Adrenal gland (tissue), 9 donors: ENCODE measurements at regions not wholly inside any gene's neighbourhood (a gene's known extent, or its start where the extent isn't known, plus 50 kb on each side); places are given as distances from the start of the nearest gene placed in this dataset.

Experiments used
- DNase-seq, 7 donors: peaks; one replicate each; pipeline ENCODE4 v3.0.0-alpha.2; 2019 to 2020
- H3K27ac ChIP-seq, 5 donors: fragments of 200-600 bp; sonication (generic) in 4 of 5; 1 replicate in 3 of 5; 2 replicates in 2 of 5; pipeline versions ENCODE4 v1.5.1 to v1.8.0; 2016 to 2020; ENCODE audit warnings: mild to moderate bottlenecking in 1 of 5
- H3K27me3 ChIP-seq: fragments of 200-600 bp; 2 replicates; pipeline ENCODE4 v1.8.0; 2021
- H3K36me3 ChIP-seq, 2 donors: fragments of 200-600 bp; replicated peaks in 1 of 2; 1 replicate in 1 of 2; 2 replicates in 1 of 2; pipeline versions ENCODE4 v1.5.1 to v1.8.0; 2018 to 2022
- H3K4me1 ChIP-seq, 2 donors: fragments of 200-600 bp; replicated peaks in 1 of 2; 1 replicate in 1 of 2; 2 replicates in 1 of 2; pipeline versions ENCODE4 v1.5.1 to v1.8.0; 2018 to 2021
- H3K4me3 ChIP-seq, 4 donors: fragments of 200-600 bp; sonication (generic) in 3 of 4; one replicate each; pipeline ENCODE4 v1.5.1; 2016 to 2018
- H3K9me3 ChIP-seq, 3 donors: fragments of 200-600 bp; sonication (generic) in 1 of 3; replicated peaks in 1 of 3; 1 replicate in 2 of 3; 2 replicates in 1 of 3; pipeline versions ENCODE4 v1.5.1 to v1.8.0; 2016 to 2021
- CTCF ChIP-seq, 6 experiments: fragments of 450-650 bp in 4 of 6; fragments of 200-600 bp in 2 of 6; sonication (generic) in 1 of 6; IDR thresholded peaks; 1 replicate in 5 of 6; 2 replicates in 1 of 6; pipeline versions ENCODE4 v1.5.1 to v1.8.0; 2016 to 2021; ENCODE audit warnings: antibody characterized with exemption in 6 of 6, mild to moderate bottlenecking in 2 of 6, moderate library complexity in 1 of 6
- POLR2A ChIP-seq, 2 donors: fragments of 450-650 bp; IDR thresholded peaks; one replicate each; pipeline ENCODE4 v1.6.1; 2017; ENCODE audit warnings: antibody characterized with exemption in 2 of 2, mild to moderate bottlenecking in 2 of 2, moderate library complexity in 1 of 2
- WGBS, 4 donors: extraction: QIAGEN DNeasy Blood & Tissue Kit in 2 of 4; methylation state at CpG; one replicate each; pipeline versions ENCODE4 v1.1.5 to v1.1.7; 2013 to 2017; 5-methylcytosine and 5-hydroxymethylcytosine counted together
- intact Hi-C, 2 donors: fragments of 100-400 bp; cut with DNase I; formaldehyde crosslinking; loops; one replicate each; pipeline versions ENCODE4 v1.14.1 to v1.15.0; 2022 to 2023
- donor health status: healthy with polysubstance abuse.
- donor health status: Bipolar disorder and iron deficiency.
- donor health status: DM: yes; HTN: yes; CAD: no.
- donor health status: DM: no; HTN: no; CAD: no.
- donor health status: DM: no; HTN: no; CAD: no.

- Histone ChIP-seq H3K4me1 (no peaks in the 10 kb centered on the region), H3K4me3 (no peak overlapping the region), H3K27ac (no peak overlapping the region), H3K9me3 (no peaks in the 10 kb centered on the region), H3K27me3 (no peaks in the 10 kb centered on the region), H3K36me3 (no peaks in the 10 kb centered on the region)
- WGBS, 4 donors, result 77 to 86% (median 81%) methylated on average over 8 of the region's 8 CpGs
- no peak for DNase-seq
- TF ChIP-seq POLR2A (IDR thresholded peaks at IDR 0.05), result no peak
- no peak for TF ChIP-seq CTCF (IDR thresholded peaks at IDR 0.05)
- intact Hi-C loops, result no loop called here
Observed at GRCh38 chr12:80040075-80040738, 59.1 kb upstream of the OTOGL start.

- 70 to 80% (median 73%) methylated on average over 4 of the region's 4 CpGs for WGBS, 4 donors
- Histone ChIP-seq H3K27me3 (no peaks in the 10 kb centered on the region), H3K27ac (no peak overlapping the region), H3K4me1 (no peaks in the 10 kb centered on the region), H3K9me3 (no peaks in the 10 kb centered on the region), H3K4me3 (no peak overlapping the region), H3K36me3 (no peaks in the 10 kb centered on the region)
- intact Hi-C loops, result no loop called here
- no peak for DNase-seq
- TF ChIP-seq CTCF (IDR thresholded peaks at IDR 0.05), result no peak
- TF ChIP-seq POLR2A (IDR thresholded peaks at IDR 0.05), result no peak
Observed at GRCh38 chr12:80038062-80038560, 61.2 kb upstream of the OTOGL start.

- no peak overlapping the region for H3K4me3 ChIP-seq
- no peak for TF ChIP-seq CTCF (IDR thresholded peaks at IDR 0.05)
- no peak for TF ChIP-seq POLR2A (IDR thresholded peaks at IDR 0.05)
- no peaks in the 10 kb centered on the region for H3K4me1 ChIP-seq
- DNase-seq, result no peak
- H3K9me3 ChIP-seq, result no peaks in the 10 kb centered on the region
- H3K27me3 ChIP-seq, result no peaks in the 10 kb centered on the region
- WGBS, 4 donors, result 52 to 63% (median 55%) methylated on average over 2 of the region's 2 CpGs
- intact Hi-C loops, result no loop called here
- no peak overlapping the region for H3K27ac ChIP-seq
- H3K36me3 ChIP-seq, result no peaks in the 10 kb centered on the region
Observed at GRCh38 chr12:80033448-80033847, 65.9 kb upstream of the OTOGL start.

- intact Hi-C loops, result no loop called here
- Histone ChIP-seq H3K27ac (no peak overlapping the region), H3K27me3 (no peaks in the 10 kb centered on the region), H3K4me3 (no peak overlapping the region), H3K4me1 (no peaks in the 10 kb centered on the region), H3K9me3 (no peaks in the 10 kb centered on the region), H3K36me3 (no peaks in the 10 kb centered on the region)
- WGBS, 4 donors, result 46 to 57% (median 54%) methylated on average over 1 of the region's 1 CpG
- TF ChIP-seq POLR2A (IDR thresholded peaks at IDR 0.05) (no peak), CTCF (IDR thresholded peaks at IDR 0.05) (no peak)
- no peak for DNase-seq
Observed at GRCh38 chr12:80032946-80033345, 66.4 kb upstream of the OTOGL start.
